SU-DHL-6 (cell line): ENCODE measurements at regions not wholly inside any gene's neighbourhood (a gene's known extent, or its start where the extent isn't known, plus 50 kb on each side); places are given as distances from the start of the nearest gene placed in this dataset.

Experiments used
- H2AFZ ChIP-seq: fragments of 200-600 bp; sonication (generic); 2 replicates; pipeline ENCODE4 v1.6.1; 2014; ENCODE audit warnings: low read depth, mild to moderate bottlenecking, moderate library complexity, mixed read lengths, antibody characterized with exemption, low read length; ENCODE audit not compliant: severe bottlenecking
- H3F3A ChIP-seq: fragments of 200-600 bp; shearing (Covaris generic); 2 replicates; pipeline ENCODE4 v1.6.0; 2016; ENCODE audit warnings: antibody characterized with exemption, mild to moderate bottlenecking; ENCODE audit not compliant: insufficient read depth
- H3K27ac ChIP-seq: fragments of 200-600 bp; sonication (generic); 2 replicates; pipeline ENCODE4 v1.5.1; 2016; ENCODE audit warnings: low read depth, mild to moderate bottlenecking, low read length, moderate library complexity, mixed read lengths
- H3K27me3 ChIP-seq: fragments of 200-600 bp; sonication (generic), shearing (Covaris generic); 2 replicates; pipeline ENCODE4 v1.6.0; 2014; ENCODE audit warnings: mild to moderate bottlenecking, low read length
- H3K36me3 ChIP-seq: fragments of 200-600 bp; sonication (generic); 2 replicates; pipeline ENCODE4 v1.6.1; 2014; ENCODE audit warnings: mild to moderate bottlenecking, low read length, mixed read lengths
- H3K4me2 ChIP-seq: fragments of 300-600, 200-600 bp; shearing (Covaris generic), sonication (generic); 2 replicates; pipeline ENCODE4 v1.6.0; 2014; ENCODE audit warnings: low read length, low read depth, mild to moderate bottlenecking; ENCODE audit not compliant: poor library complexity, severe bottlenecking
- H3K4me3 ChIP-seq: fragments of 200-600 bp; sonication (generic); 2 replicates; pipeline ENCODE4 v1.5.1; 2014; ENCODE audit warnings: antibody characterized with exemption, low read length, mild to moderate bottlenecking, mixed read lengths; ENCODE audit not compliant: insufficient read depth, poor library complexity, severe bottlenecking
- H3K79me2 ChIP-seq: fragments of 200-600 bp; sonication (generic); 2 replicates; pipeline ENCODE4 v1.6.1; 2014; ENCODE audit warnings: mild to moderate bottlenecking, low read length, moderate library complexity; ENCODE audit not compliant: insufficient read depth
- H3K9ac ChIP-seq: fragments of 200-600 bp; sonication (generic); 2 replicates; pipeline ENCODE4 v1.7.0; 2014; ENCODE audit warnings: mild to moderate bottlenecking, low read length
- H3K9me2 ChIP-seq: fragments of 200-600 bp; sonication (generic); replicated peaks from 2 replicates; pipeline ENCODE4 v1.6.1; 2014; ENCODE audit warnings: low read length; ENCODE audit not compliant: insufficient read depth
- H3K9me3 ChIP-seq: fragments of 200-600 bp; sonication (generic); 2 replicates; pipeline ENCODE4 v1.6.1; 2014; ENCODE audit warnings: low read length, mixed read lengths; ENCODE audit not compliant: insufficient read depth
- H4K20me1 ChIP-seq: fragments of 200-600 bp; sonication (generic); 2 replicates; pipeline ENCODE4 v1.6.1; 2014; ENCODE audit warnings: low read depth, mild to moderate bottlenecking, antibody characterized with exemption, low read length, moderate library complexity, mixed read lengths
- EZH2phosphoT487 ChIP-seq: fragments of 200-600 bp; sonication (generic), shearing (Covaris generic); conservative IDR thresholded peaks from 2 replicates; pipeline ENCODE4 v1.6.1; 2018; ENCODE audit warnings: mild to moderate bottlenecking, antibody characterized with exemption, low read length, moderate library complexity, mixed read lengths
- TF ChIP-seq, protein P1 (sequence below): fragments of 200-600 bp; sonication (generic); IDR thresholded peaks from one replicate; pipeline ENCODE4 v1.5.1; 2017; ENCODE audit warnings: antibody characterized with exemption, mild to moderate bottlenecking, low read length, moderate library complexity; ENCODE audit not compliant: insufficient read depth, poor library complexity, severe bottlenecking

DNA sequence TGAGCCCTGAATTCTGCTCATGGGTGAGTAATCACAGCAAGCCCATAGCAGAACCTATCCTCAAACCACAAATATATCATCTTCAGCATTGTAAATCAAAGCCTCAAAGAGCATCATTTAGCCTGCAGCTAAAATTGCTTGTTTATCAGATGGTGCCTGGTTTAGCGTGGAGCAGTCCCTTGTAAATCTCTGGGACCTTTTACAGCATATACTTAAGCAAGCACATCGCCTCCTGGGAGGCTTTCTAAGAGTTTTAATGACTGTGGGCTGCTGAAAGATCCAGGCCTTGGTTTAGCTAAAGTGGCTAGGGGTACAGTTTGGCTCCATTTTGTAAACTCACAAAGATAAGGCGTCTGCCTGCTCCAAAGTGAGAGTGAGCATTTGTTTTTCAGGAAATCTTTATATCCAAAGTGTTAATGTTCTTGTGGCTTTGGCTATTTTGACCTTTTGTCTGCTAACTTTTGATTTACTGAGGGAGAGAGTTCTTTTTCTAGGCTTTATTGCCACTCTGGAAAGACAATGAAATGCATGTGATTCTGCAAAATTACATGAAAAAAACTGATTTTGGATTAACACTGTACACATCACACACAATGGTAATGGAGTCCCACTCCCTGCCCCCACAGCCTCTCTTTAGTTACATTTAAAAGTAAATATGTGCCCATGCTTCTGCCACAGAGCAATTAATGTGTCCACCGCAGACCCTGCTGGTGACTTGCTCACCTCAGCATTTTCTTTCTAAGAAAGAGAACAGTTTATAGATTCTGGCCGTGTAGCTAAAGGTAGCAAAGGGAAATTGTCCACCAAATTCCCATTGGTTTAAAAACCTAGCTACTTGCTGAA lies 194.8 kb downstream of the LNPK start:
- H3K79me2 ChIP-seq = no peaks in the 10 kb centered on the region
- no peak overlapping the region for H3K9ac ChIP-seq
- H3K27me3 ChIP-seq = no peaks in the 10 kb centered on the region
- H3K4me3 ChIP-seq = no peak overlapping the region
- no peak overlapping the region for H2AFZ ChIP-seq
- TF ChIP-seq, protein P1, sequence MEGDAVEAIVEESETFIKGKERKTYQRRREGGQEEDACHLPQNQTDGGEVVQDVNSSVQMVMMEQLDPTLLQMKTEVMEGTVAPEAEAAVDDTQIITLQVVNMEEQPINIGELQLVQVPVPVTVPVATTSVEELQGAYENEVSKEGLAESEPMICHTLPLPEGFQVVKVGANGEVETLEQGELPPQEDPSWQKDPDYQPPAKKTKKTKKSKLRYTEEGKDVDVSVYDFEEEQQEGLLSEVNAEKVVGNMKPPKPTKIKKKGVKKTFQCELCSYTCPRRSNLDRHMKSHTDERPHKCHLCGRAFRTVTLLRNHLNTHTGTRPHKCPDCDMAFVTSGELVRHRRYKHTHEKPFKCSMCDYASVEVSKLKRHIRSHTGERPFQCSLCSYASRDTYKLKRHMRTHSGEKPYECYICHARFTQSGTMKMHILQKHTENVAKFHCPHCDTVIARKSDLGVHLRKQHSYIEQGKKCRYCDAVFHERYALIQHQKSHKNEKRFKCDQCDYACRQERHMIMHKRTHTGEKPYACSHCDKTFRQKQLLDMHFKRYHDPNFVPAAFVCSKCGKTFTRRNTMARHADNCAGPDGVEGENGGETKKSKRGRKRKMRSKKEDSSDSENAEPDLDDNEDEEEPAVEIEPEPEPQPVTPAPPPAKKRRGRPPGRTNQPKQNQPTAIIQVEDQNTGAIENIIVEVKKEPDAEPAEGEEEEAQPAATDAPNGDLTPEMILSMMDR = no peak
- no peak for TF ChIP-seq EZH2phosphoT487
- no peaks in the 10 kb centered on the region for H3K9me2 ChIP-seq
- no peak overlapping the region for H3K4me2 ChIP-seq
- no peaks in the 10 kb centered on the region for H4K20me1 ChIP-seq
- no peak overlapping the region for H3K27ac ChIP-seq
- H3K9me3 ChIP-seq = no peaks in the 10 kb centered on the region
- no peaks in the 10 kb centered on the region for H3F3A ChIP-seq
- no peaks in the 10 kb centered on the region for H3K36me3 ChIP-seq

DNA sequence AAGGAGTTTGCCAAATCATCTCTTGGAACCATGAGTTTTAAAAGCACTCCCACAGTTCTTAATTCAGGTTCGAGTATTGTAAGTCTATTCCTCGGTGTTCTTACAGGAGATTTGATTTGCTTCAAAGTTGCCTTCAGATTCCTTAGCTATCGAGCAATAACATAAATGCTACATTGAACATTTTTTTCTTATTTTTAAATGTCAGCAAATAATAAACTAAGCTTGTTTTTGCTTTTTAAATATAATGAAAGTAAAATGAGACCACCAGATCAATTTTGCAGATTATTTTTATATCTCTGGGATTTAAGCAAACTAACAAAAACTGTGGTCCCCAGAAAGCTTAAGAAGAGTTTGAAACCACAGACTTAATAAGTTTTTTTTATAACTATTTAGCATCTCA lies 195.5 kb downstream of the LNPK start:
- no peaks in the 10 kb centered on the region for H4K20me1 ChIP-seq
- no peak overlapping the region for H3K4me3 ChIP-seq
- no peaks in the 10 kb centered on the region for H3K9me3 ChIP-seq
- no peak overlapping the region for H2AFZ ChIP-seq
- TF ChIP-seq, protein P1 = no peak
- TF ChIP-seq EZH2phosphoT487 = no peak
- no peak overlapping the region for H3K4me2 ChIP-seq
- H3K27ac ChIP-seq = no peak overlapping the region
- H3K27me3 ChIP-seq = no peaks in the 10 kb centered on the region
- no peaks in the 10 kb centered on the region for H3F3A ChIP-seq
- H3K9me2 ChIP-seq = no peaks in the 10 kb centered on the region
- no peaks in the 10 kb centered on the region for H3K79me2 ChIP-seq
- no peaks in the 10 kb centered on the region for H3K36me3 ChIP-seq
- no peak overlapping the region for H3K9ac ChIP-seq

DNA sequence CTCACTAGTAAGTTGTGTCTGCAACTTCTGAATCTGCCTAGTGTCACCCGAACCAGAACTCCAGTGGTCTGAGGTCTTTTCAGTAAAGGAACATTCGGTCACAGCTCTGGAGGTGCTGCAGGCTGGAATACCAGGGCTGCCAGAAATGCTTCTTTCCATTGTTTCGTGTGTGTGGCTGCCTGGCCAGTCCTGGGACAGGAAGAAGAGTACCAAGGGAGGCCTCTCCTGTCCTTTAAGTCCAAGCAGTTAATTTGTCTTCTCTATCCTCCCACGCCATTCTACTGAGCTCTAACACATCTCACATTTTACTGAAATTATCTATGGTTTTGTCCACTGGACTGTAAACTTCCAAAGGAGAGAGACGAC lies 196.0 kb downstream of the LNPK start:
- Histone ChIP-seq H3K9me2 (no peaks in the 10 kb centered on the region), H3K4me2 (no peak overlapping the region), H3K79me2 (no peaks in the 10 kb centered on the region), H3K27ac (no peak overlapping the region), H3K9me3 (no peaks in the 10 kb centered on the region), H3K27me3 (no peaks in the 10 kb centered on the region), H3K4me3 (no peak overlapping the region), H4K20me1 (no peaks in the 10 kb centered on the region), H3K36me3 (no peaks in the 10 kb centered on the region), H3F3A (no peaks in the 10 kb centered on the region), H2AFZ (no peak overlapping the region), H3K9ac (no peak overlapping the region)
- no peak for TF ChIP-seq EZH2phosphoT487
- TF ChIP-seq, protein P1 = no peak
